GM12864 (cell line): ENCODE measurements at regions not wholly inside any gene's neighbourhood (a gene's known extent, or its start where the extent isn't known, plus 50 kb on each side); places are given as distances from the start of the nearest gene placed in this dataset.

ENCODE experiments used
- DNase-seq: peaks from one replicate; pipeline ENCODE4 v3.0.0-alpha.2; 2011; ENCODE audit warnings: low read depth
- H3K4me3 ChIP-seq: 2 replicates; pipeline ENCODE4 v1.5.1; 2011; ENCODE audit warnings: mild to moderate bottlenecking, low read depth, low read length, control low read depth
- CTCF ChIP-seq: IDR thresholded peaks from 2 replicates; pipeline ENCODE4 v1.5.1; 2011; ENCODE audit warnings: low read depth, mild to moderate bottlenecking, moderate library complexity, low read length, control low read depth, inconsistent platforms; ENCODE audit errors: missing control alignments

- no peak for TF ChIP-seq CTCF
- no peak for DNase-seq
- no peak overlapping the region for H3K4me3 ChIP-seq
These were observed 89.7 kb upstream of the SESTD1 start for GRCh38 chr2:179354296-179354695.

GRCh38 chr2:179352181-179352580 is 87.5 kb upstream of the SESTD1 start:
- no peak for DNase-seq
- H3K4me3 ChIP-seq: no peak overlapping the region
- no peak for TF ChIP-seq CTCF

GRCh38 chr2:179351057-179351456 is 86.4 kb upstream of the SESTD1 start:
- DNase-seq: no peak
- TF ChIP-seq CTCF: no peak
- no peak overlapping the region for H3K4me3 ChIP-seq

- no peak for DNase-seq
- TF ChIP-seq CTCF: no peak
- H3K4me3 ChIP-seq: no peak overlapping the region
These were observed 85.2 kb upstream of the SESTD1 start for GRCh38 chr2:179349670-179350303.

GRCh38 chr2:179348906-179349305 is 84.3 kb upstream of the SESTD1 start:
- no peak for TF ChIP-seq CTCF
- no peak for DNase-seq

GRCh38 chr2:179344970-179345369 is 80.3 kb upstream of the SESTD1 start:
- no peak for DNase-seq
- TF ChIP-seq CTCF: no peak
- no peak overlapping the region for H3K4me3 ChIP-seq

More at GRCh38 chr2:179348906-179349305, 84.3 kb upstream of the SESTD1 start:
- H3K4me3 ChIP-seq: no peak overlapping the region

GRCh38 chr2:179344280-179344964 is 79.8 kb upstream of the SESTD1 start:
- TF ChIP-seq CTCF: no peak
- no peak overlapping the region for H3K4me3 ChIP-seq
- no peak for DNase-seq
